IMR-90 (cell line): ENCODE measurements at regions not wholly inside any gene's neighbourhood (a gene's known extent, or its start where the extent isn't known, plus 50 kb on each side); places are given as distances from the start of the nearest gene placed in this dataset.

Source experiments
- ATAC-seq: fragments of 200-7000 bp; cut with Tn5 transposase; 2 replicates; pipeline ENCODE4 v1.9.1; 2020; ENCODE audit warnings: low read depth, mild to moderate bottlenecking, moderate library complexity
- BruUV-seq: library from RNA; stranded (reverse); fragments of 400-500 nt; replicated peaks from 2 replicates; lab custom pipeline; 2021; lab: Mats Ljungman, UMichigan
- CTCF ChIA-PET: fragments of 300-600 bp; formaldehyde crosslinking; extraction: SDS; loops from one replicate; lab custom pipeline; 2021; ENCODE audit warnings: antibody characterized with exemption; lab: Yijun Ruan, JAX
- POLR2A ChIA-PET: fragments of 300-600 bp; sonication (Branson Sonifier 250); formaldehyde crosslinking; loops from one replicate; lab custom pipeline; 2022; ENCODE audit warnings: antibody characterized with exemption; ENCODE audit not compliant: unreplicated experiment; lab: Charles Lee
- DNase-seq: peaks from one replicate; pipeline ENCODE4 v3.0.0; 2013
- H2AFZ ChIP-seq: replicated peaks from 2 replicates; pipeline ENCODE3; 2013; ENCODE audit warnings: low read length, mild to moderate bottlenecking; ENCODE audit not compliant: poor library complexity
- H2AK5ac ChIP-seq: 2 replicates; pipeline ENCODE4 v1.6.1; 2013; ENCODE audit warnings: low read depth, low read length, inconsistent platforms
- H2AK9ac ChIP-seq: replicated peaks from 2 replicates; pipeline ENCODE3; 2013; ENCODE audit warnings: mild to moderate bottlenecking, low read depth, low read length, moderate library complexity; ENCODE audit not compliant: poor library complexity
- H2BK120ac ChIP-seq: 2 replicates; pipeline ENCODE4 v1.6.1; 2013; ENCODE audit warnings: low read depth, low read length, inconsistent platforms
- H2BK15ac ChIP-seq: 3 replicates; pipeline ENCODE4 v1.6.1; 2013; ENCODE audit warnings: low read depth, low read length, inconsistent platforms
- H2BK20ac ChIP-seq: 2 replicates; pipeline ENCODE4 v1.6.1; 2013; ENCODE audit warnings: low read depth, mild to moderate bottlenecking, inconsistent platforms, low read length, moderate library complexity
- H2BK5ac ChIP-seq: 2 replicates; pipeline ENCODE4 v1.6.1; 2013; ENCODE audit warnings: mild to moderate bottlenecking, low read depth, low read length, inconsistent platforms; ENCODE audit not compliant: poor library complexity, severe bottlenecking
- H3K14ac ChIP-seq: replicated peaks from 2 replicates; pipeline ENCODE4 v1.6.1; 2013; ENCODE audit warnings: low read depth, low read length, inconsistent platforms
- H3K18ac ChIP-seq: 2 replicates; pipeline ENCODE4 v1.6.1; 2013; ENCODE audit warnings: low read depth, low read length, control low read depth
- H3K23ac ChIP-seq: 2 replicates; pipeline ENCODE4 v1.6.1; 2013; ENCODE audit warnings: low read depth, low read length, inconsistent platforms
- H3K27ac ChIP-seq: 2 replicates; pipeline ENCODE4 v1.5.1; 2013; ENCODE audit warnings: mild to moderate bottlenecking, control low read depth, low read length; ENCODE audit not compliant: insufficient read depth
- H3K27me3 ChIP-seq: 2 replicates; pipeline ENCODE4 v1.6.1; 2013; ENCODE audit warnings: low read length; ENCODE audit not compliant: control insufficient read depth, insufficient read depth
- H3K36me3 ChIP-seq: 2 replicates; pipeline ENCODE4 v1.6.1; 2013; ENCODE audit warnings: low read length, mixed read lengths; ENCODE audit not compliant: control insufficient read depth, insufficient read depth
- H3K4ac ChIP-seq: 2 replicates; pipeline ENCODE4 v1.6.1; 2013; ENCODE audit warnings: low read depth, low read length, inconsistent platforms
- H3K4me1 ChIP-seq: 2 replicates; pipeline ENCODE4 v1.6.1; 2013; ENCODE audit warnings: low read length, mixed read lengths; ENCODE audit not compliant: control insufficient read depth, insufficient read depth
- H3K4me2 ChIP-seq: 2 replicates; pipeline ENCODE4 v1.6.1; 2013; ENCODE audit warnings: low read depth, mild to moderate bottlenecking, control low read depth, low read length, moderate library complexity
- H3K4me3 ChIP-seq: 2 replicates; pipeline ENCODE4 v1.5.1; 2013; ENCODE audit warnings: low read depth, mild to moderate bottlenecking, control low read depth, low read length, moderate library complexity; ENCODE audit not compliant: insufficient read depth
- H3K56ac ChIP-seq: 2 replicates; pipeline ENCODE4 v1.6.1; 2013; ENCODE audit warnings: low read length, inconsistent platforms; ENCODE audit not compliant: insufficient read depth; ENCODE audit errors: extremely low read depth
- H3K79me1 ChIP-seq, 2 experiments: 2 replicates each; pipeline ENCODE4 v1.6.1; 2013; ENCODE audit warnings: low read length in 2 of 2, inconsistent platforms in 1 of 2, low read depth in 1 of 2
- H3K9ac ChIP-seq: 2 replicates; pipeline ENCODE4 v1.6.1; 2013; ENCODE audit warnings: low read depth, low read length, control low read depth
- H3K9me1 ChIP-seq: 2 replicates; pipeline ENCODE4 v1.6.1; 2013; ENCODE audit warnings: low read length, inconsistent platforms; ENCODE audit not compliant: insufficient read depth
- H3K9me3 ChIP-seq: 2 replicates; pipeline ENCODE4 v1.6.1; 2013; ENCODE audit warnings: low read length; ENCODE audit not compliant: control insufficient read depth, insufficient read depth
- H4K20me1 ChIP-seq: 2 replicates; pipeline ENCODE4 v1.6.1; 2013; ENCODE audit warnings: low read length, inconsistent platforms; ENCODE audit not compliant: insufficient read depth
- H4K5ac ChIP-seq: 2 replicates; pipeline ENCODE4 v1.6.1; 2013; ENCODE audit warnings: mild to moderate bottlenecking, low read depth, low read length, control low read depth
- H4K8ac ChIP-seq, 2 experiments: 2 replicates each; pipeline ENCODE4 v1.6.1; 2013; ENCODE audit warnings: low read depth in 2 of 2, low read length in 2 of 2, control low read depth in 1 of 2, inconsistent platforms in 1 of 2
- H4K91ac ChIP-seq: 2 replicates; pipeline ENCODE4 v1.6.1; 2013; ENCODE audit warnings: low read depth, low read length, inconsistent platforms; ENCODE audit not compliant: insufficient read depth
- CTCF ChIP-seq: conservative IDR thresholded peaks from 2 replicates; pipeline ENCODE4 v1.5.1; 2012; ENCODE audit warnings: mild to moderate bottlenecking, low read depth, low read length, improper control_type of control experiment
- RAD21 ChIP-seq: IDR thresholded peaks from 2 replicates; pipeline ENCODE4 v1.6.1; 2012; ENCODE audit warnings: low read length, improper control_type of control experiment
- WGBS, 2 experiments: methylation state at CpG; one replicate each; pipeline versions ENCODE4 v1.1.5 to v1.1.7; 2013; ENCODE audit warnings: missing lambda C conversion rate in 2 of 2; ENCODE audit not compliant: insufficient read length in 1 of 2; ENCODE audit errors: extremely low coverage in 2 of 2; 5-methylcytosine and 5-hydroxymethylcytosine counted together
- dilution Hi-C: fragments of 300-500 bp; cut with HindIII; formaldehyde crosslinking; loops from one replicate; pipeline ENCODE4 v1.14.3; 2018; ENCODE audit warnings: low sequenced_read_pairs; ENCODE audit not compliant: unreplicated experiment
- in situ Hi-C: fragments of 300-500 bp; cut with MboI; formaldehyde crosslinking; loops from 3 replicates; pipeline ENCODE4 v1.14.3; 2019; ENCODE audit warnings: low sequenced_read_pairs, inconsistent platforms, mixed read lengths
- intact Hi-C: fragments of 100-400 bp; cut with micrococcal nuclease; formaldehyde crosslinking; loops from 2 replicates; pipeline ENCODE4 v1.10.0; 2022

GRCh38 chr1:78275906-78276685, 214.7 kb upstream of the PTGFR start:
- H2BK120ac ChIP-seq, result peak overlapping the region; percentile 96
- peak overlapping the region; percentile 97; the same call in 2 of the 3 replicates for H2BK15ac ChIP-seq
- ChIA-PET CTCF (interaction anchor here (1.0 to 1.7 kb wide), 2 partner anchors 35 to 45 kb away, joined by 3 to 4 read pairs; no protein-coding TSS in a partner anchor), POLR2A (no interaction called here)
- in situ Hi-C loops (no loop called here), intact Hi-C loops (loop anchor here (2.0 to 10.0 kb wide), 2 partner anchors 59 to 131 kb away; no protein-coding TSS in a partner anchor), dilution Hi-C loops (no loop called here)
- no peak overlapping the region for H3K9ac ChIP-seq
- H2AK5ac ChIP-seq, result peak overlapping the region; percentile 94; the same call in 1 of the 2 replicates
- H4K5ac ChIP-seq, result peak overlapping the region; percentile 56; the same call in 1 of the 2 replicates
- BruUV-seq, result no TSS peak
- no peak overlapping the region for H3K4me2 ChIP-seq
- H3K4me3 ChIP-seq, result no peak overlapping the region
- TF ChIP-seq CTCF, result 0 out of 2 replicates have a peak, but pooled peaks have one; percentile 5
- no peak for TF ChIP-seq RAD21
- H3K23ac ChIP-seq, result peak overlapping the region; percentile 21; the same call in 1 of the 2 replicates
- H4K8ac ChIP-seq, result peak overlapping the region in 1 of 2 experiments; percentile 79; a peak in 3 of 4 replicates
- H3K4ac ChIP-seq, result peak overlapping the region; percentile 84
- peak overlapping the region; percentile 78 for H3K14ac ChIP-seq
- no peaks in the 10 kb centered on the region for H4K20me1 ChIP-seq
- H3K79me1 ChIP-seq, result no peaks in the 10 kb centered on the region
- H3K18ac ChIP-seq, result peak overlapping the region; percentile 75; the same call in 1 of the 2 replicates
- H2AK9ac ChIP-seq, result no peak overlapping the region
- no CpG with 5 or more reads among the region's 3 CpGs for WGBS, 2 experiments
- H2AFZ ChIP-seq, result no peak overlapping the region
- no peak for DNase-seq
- H3K9me1 ChIP-seq, result peaks cover 17% of the 10 kb centered on the region
- H3K56ac ChIP-seq, result peak overlapping the region; percentile 32; the same call in 1 of the 2 replicates
- H4K91ac ChIP-seq, result peak overlapping the region; percentile 86
- peak overlapping the region; percentile 92 for H2BK5ac ChIP-seq
- H3K27me3 ChIP-seq, result no peaks in the 10 kb centered on the region
- no peak overlapping the region for H3K27ac ChIP-seq
- peak overlapping the region; percentile 96 for H2BK20ac ChIP-seq
- no peaks in the 10 kb centered on the region for H3K9me3 ChIP-seq
- H3K36me3 ChIP-seq, result no peaks in the 10 kb centered on the region
- peaks cover 23% of the 10 kb centered on the region; the same call in 1 of the 2 replicates for H3K4me1 ChIP-seq
- ATAC-seq, result no peak
